IMR-90 (cell line): ENCODE measurements at regions not wholly inside any gene's neighbourhood (a gene's known extent, or its start where the extent isn't known, plus 50 kb on each side); places are given as distances from the start of the nearest gene placed in this dataset.

Experiments
- ATAC-seq: fragments of 200-7000 bp; cut with Tn5 transposase; 2 replicates; pipeline ENCODE4 v1.9.1; 2020; ENCODE audit warnings: low read depth, mild to moderate bottlenecking, moderate library complexity
- BruUV-seq: library from RNA; stranded (reverse); fragments of 400-500 nt; replicated peaks from 2 replicates; lab custom pipeline; 2021; lab: Mats Ljungman, UMichigan
- CTCF ChIA-PET: fragments of 300-600 bp; formaldehyde crosslinking; extraction: SDS; loops from one replicate; lab custom pipeline; 2021; ENCODE audit warnings: antibody characterized with exemption; lab: Yijun Ruan, JAX
- POLR2A ChIA-PET: fragments of 300-600 bp; sonication (Branson Sonifier 250); formaldehyde crosslinking; loops from one replicate; lab custom pipeline; 2022; ENCODE audit warnings: antibody characterized with exemption; ENCODE audit not compliant: unreplicated experiment; lab: Charles Lee
- DNase-seq: peaks from one replicate; pipeline ENCODE4 v3.0.0; 2013
- H2AFZ ChIP-seq: replicated peaks from 2 replicates; pipeline ENCODE3; 2013; ENCODE audit warnings: low read length, mild to moderate bottlenecking; ENCODE audit not compliant: poor library complexity
- H2AK5ac ChIP-seq: 2 replicates; pipeline ENCODE4 v1.6.1; 2013; ENCODE audit warnings: low read depth, low read length, inconsistent platforms
- H2AK9ac ChIP-seq: replicated peaks from 2 replicates; pipeline ENCODE3; 2013; ENCODE audit warnings: mild to moderate bottlenecking, low read depth, low read length, moderate library complexity; ENCODE audit not compliant: poor library complexity
- H2BK120ac ChIP-seq: 2 replicates; pipeline ENCODE4 v1.6.1; 2013; ENCODE audit warnings: low read depth, low read length, inconsistent platforms
- H2BK15ac ChIP-seq: 3 replicates; pipeline ENCODE4 v1.6.1; 2013; ENCODE audit warnings: low read depth, low read length, inconsistent platforms
- H2BK20ac ChIP-seq: 2 replicates; pipeline ENCODE4 v1.6.1; 2013; ENCODE audit warnings: low read depth, mild to moderate bottlenecking, inconsistent platforms, low read length, moderate library complexity
- H2BK5ac ChIP-seq: 2 replicates; pipeline ENCODE4 v1.6.1; 2013; ENCODE audit warnings: mild to moderate bottlenecking, low read depth, low read length, inconsistent platforms; ENCODE audit not compliant: poor library complexity, severe bottlenecking
- H3K14ac ChIP-seq: replicated peaks from 2 replicates; pipeline ENCODE4 v1.6.1; 2013; ENCODE audit warnings: low read depth, low read length, inconsistent platforms
- H3K18ac ChIP-seq: 2 replicates; pipeline ENCODE4 v1.6.1; 2013; ENCODE audit warnings: low read depth, low read length, control low read depth
- H3K23ac ChIP-seq: 2 replicates; pipeline ENCODE4 v1.6.1; 2013; ENCODE audit warnings: low read depth, low read length, inconsistent platforms
- H3K27ac ChIP-seq: 2 replicates; pipeline ENCODE4 v1.5.1; 2013; ENCODE audit warnings: mild to moderate bottlenecking, control low read depth, low read length; ENCODE audit not compliant: insufficient read depth
- H3K27me3 ChIP-seq: 2 replicates; pipeline ENCODE4 v1.6.1; 2013; ENCODE audit warnings: low read length; ENCODE audit not compliant: control insufficient read depth, insufficient read depth
- H3K36me3 ChIP-seq: 2 replicates; pipeline ENCODE4 v1.6.1; 2013; ENCODE audit warnings: low read length, mixed read lengths; ENCODE audit not compliant: control insufficient read depth, insufficient read depth
- H3K4ac ChIP-seq: 2 replicates; pipeline ENCODE4 v1.6.1; 2013; ENCODE audit warnings: low read depth, low read length, inconsistent platforms
- H3K4me1 ChIP-seq: 2 replicates; pipeline ENCODE4 v1.6.1; 2013; ENCODE audit warnings: low read length, mixed read lengths; ENCODE audit not compliant: control insufficient read depth, insufficient read depth
- H3K4me2 ChIP-seq: 2 replicates; pipeline ENCODE4 v1.6.1; 2013; ENCODE audit warnings: low read depth, mild to moderate bottlenecking, control low read depth, low read length, moderate library complexity
- H3K4me3 ChIP-seq: 2 replicates; pipeline ENCODE4 v1.5.1; 2013; ENCODE audit warnings: low read depth, mild to moderate bottlenecking, control low read depth, low read length, moderate library complexity; ENCODE audit not compliant: insufficient read depth
- H3K56ac ChIP-seq: 2 replicates; pipeline ENCODE4 v1.6.1; 2013; ENCODE audit warnings: low read length, inconsistent platforms; ENCODE audit not compliant: insufficient read depth; ENCODE audit errors: extremely low read depth
- H3K79me1 ChIP-seq, 2 experiments: 2 replicates each; pipeline ENCODE4 v1.6.1; 2013; ENCODE audit warnings: low read length in 2 of 2, inconsistent platforms in 1 of 2, low read depth in 1 of 2
- H3K9ac ChIP-seq: 2 replicates; pipeline ENCODE4 v1.6.1; 2013; ENCODE audit warnings: low read depth, low read length, control low read depth
- H3K9me1 ChIP-seq: 2 replicates; pipeline ENCODE4 v1.6.1; 2013; ENCODE audit warnings: low read length, inconsistent platforms; ENCODE audit not compliant: insufficient read depth
- H3K9me3 ChIP-seq: 2 replicates; pipeline ENCODE4 v1.6.1; 2013; ENCODE audit warnings: low read length; ENCODE audit not compliant: control insufficient read depth, insufficient read depth
- H4K20me1 ChIP-seq: 2 replicates; pipeline ENCODE4 v1.6.1; 2013; ENCODE audit warnings: low read length, inconsistent platforms; ENCODE audit not compliant: insufficient read depth
- H4K5ac ChIP-seq: 2 replicates; pipeline ENCODE4 v1.6.1; 2013; ENCODE audit warnings: mild to moderate bottlenecking, low read depth, low read length, control low read depth
- H4K8ac ChIP-seq, 2 experiments: 2 replicates each; pipeline ENCODE4 v1.6.1; 2013; ENCODE audit warnings: low read depth in 2 of 2, low read length in 2 of 2, control low read depth in 1 of 2, inconsistent platforms in 1 of 2
- H4K91ac ChIP-seq: 2 replicates; pipeline ENCODE4 v1.6.1; 2013; ENCODE audit warnings: low read depth, low read length, inconsistent platforms; ENCODE audit not compliant: insufficient read depth
- BHLHE40 ChIP-seq: fragments of 150-350 bp; IDR thresholded peaks from 2 replicates; pipeline ENCODE4 v1.6.1; 2016; ENCODE audit warnings: mild to moderate bottlenecking, low read depth, low read length
- CEBPB ChIP-seq: IDR thresholded peaks from 2 replicates; pipeline ENCODE4 v1.6.1; 2012; ENCODE audit warnings: low read depth, low read length, improper control_type of control experiment
- CHD1 ChIP-seq: IDR thresholded peaks from 2 replicates; pipeline ENCODE4 v1.6.1; 2012; ENCODE audit warnings: low read depth, low read length, improper control_type of control experiment
- FOS ChIP-seq: fragments of 150-350 bp; IDR thresholded peaks from 2 replicates; pipeline ENCODE4 v1.6.1; 2016; ENCODE audit warnings: low read depth, low read length
- MAFK ChIP-seq: IDR thresholded peaks from 2 replicates; pipeline ENCODE4 v1.6.1; 2012; ENCODE audit warnings: low read depth, low read length, improper control_type of control experiment
- MAZ ChIP-seq: IDR thresholded peaks from 2 replicates; pipeline ENCODE4 v1.6.1; 2012; ENCODE audit warnings: low read depth, mild to moderate bottlenecking, low read length, improper control_type of control experiment, moderate library complexity, borderline replicate concordance
- MXI1 ChIP-seq: IDR thresholded peaks from 2 replicates; pipeline ENCODE4 v1.6.1; 2012; ENCODE audit warnings: low read depth, mild to moderate bottlenecking, low read length, moderate library complexity, borderline replicate concordance
- NFE2L2 ChIP-seq: fragments of 150-350 bp; IDR thresholded peaks from 2 replicates; pipeline ENCODE4 v1.6.1; 2016; ENCODE audit warnings: low read depth, mild to moderate bottlenecking, low read length
- POLR2A ChIP-seq: IDR thresholded peaks from 2 replicates; pipeline ENCODE4 v1.6.1; 2012; ENCODE audit warnings: mild to moderate bottlenecking, low read depth, low read length
- RAD21 ChIP-seq: IDR thresholded peaks from 2 replicates; pipeline ENCODE4 v1.6.1; 2012; ENCODE audit warnings: low read length, improper control_type of control experiment
- RCOR1 ChIP-seq: IDR thresholded peaks from 2 replicates; pipeline ENCODE4 v1.6.1; 2012; ENCODE audit warnings: mild to moderate bottlenecking, low read length, improper control_type of control experiment; ENCODE audit not compliant: insufficient replicate concordance
- RFX5 ChIP-seq: IDR thresholded peaks from 2 replicates; pipeline ENCODE4 v1.8.0; 2012; ENCODE audit warnings: low read depth, mild to moderate bottlenecking, low read length, moderate library complexity
- SMC3 ChIP-seq: fragments of 150-350 bp; IDR thresholded peaks from 2 replicates; pipeline ENCODE4 v1.6.1; 2016; ENCODE audit warnings: low read depth, mild to moderate bottlenecking, antibody characterized with exemption, low read length, moderate library complexity
- WGBS, 2 experiments: methylation state at CpG; one replicate each; pipeline versions ENCODE4 v1.1.5 to v1.1.7; 2013; ENCODE audit warnings: missing lambda C conversion rate in 2 of 2; ENCODE audit not compliant: insufficient read length in 1 of 2; ENCODE audit errors: extremely low coverage in 2 of 2; 5-methylcytosine and 5-hydroxymethylcytosine counted together
- dilution Hi-C: fragments of 300-500 bp; cut with HindIII; formaldehyde crosslinking; loops from one replicate; pipeline ENCODE4 v1.14.3; 2018; ENCODE audit warnings: low sequenced_read_pairs; ENCODE audit not compliant: unreplicated experiment
- in situ Hi-C: fragments of 300-500 bp; cut with MboI; formaldehyde crosslinking; loops from 3 replicates; pipeline ENCODE4 v1.14.3; 2019; ENCODE audit warnings: low sequenced_read_pairs, inconsistent platforms, mixed read lengths
- intact Hi-C: fragments of 100-400 bp; cut with micrococcal nuclease; formaldehyde crosslinking; loops from 2 replicates; pipeline ENCODE4 v1.10.0; 2022
- TF ChIP-seq, protein P1 (sequence below): fragments of 150-350 bp; IDR thresholded peaks from 2 replicates; pipeline ENCODE4 v1.6.1; 2016; ENCODE audit warnings: low read depth, mild to moderate bottlenecking, low read length, moderate library complexity, borderline replicate concordance
- TF ChIP-seq, protein P2 (sequence below): fragments of 150-350 bp; IDR thresholded peaks from 2 replicates; pipeline ENCODE4 v1.6.1; 2017; ENCODE audit warnings: mild to moderate bottlenecking, antibody characterized with exemption, low read length, low read depth

DNA sequence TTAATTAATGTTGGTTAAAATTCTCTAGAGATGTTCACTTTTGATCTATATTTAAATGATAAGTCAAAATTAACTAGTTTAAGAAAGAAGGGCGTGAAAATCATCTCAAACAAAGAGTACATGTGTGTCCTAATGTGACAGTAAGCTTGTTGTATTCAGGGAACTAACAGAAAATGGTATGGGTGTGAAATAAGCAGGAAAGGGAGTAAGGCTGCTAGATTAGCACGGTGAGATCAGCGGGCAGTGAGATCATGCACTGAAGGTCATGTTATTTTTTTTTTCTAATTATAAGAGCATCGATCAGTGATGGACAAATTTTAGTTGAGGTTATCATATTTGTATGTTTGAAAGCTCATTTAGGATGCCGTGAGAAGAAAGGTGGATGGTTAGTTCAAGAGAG lies 430.8 kb downstream of the DIPK2A start:
- H3K4me3 ChIP-seq = no peak overlapping the region
- dilution Hi-C loops = no loop called here
- no peak overlapping the region for H2AK9ac ChIP-seq
- no peak overlapping the region for H2BK20ac ChIP-seq
- no peak for DNase-seq
- H3K4me1 ChIP-seq = no peaks in the 10 kb centered on the region
- no peak overlapping the region for H3K9ac ChIP-seq
- 79% methylated on average over 4 of the region's 5 CpGs; no CpG with 5 or more reads in 1 of the 2 experiments for WGBS, 2 experiments
- no peak overlapping the region for H4K8ac ChIP-seq
- CTCF ChIA-PET = no interaction called here
- H4K5ac ChIP-seq = no peak overlapping the region
- no peak overlapping the region for H2AFZ ChIP-seq
- intact Hi-C loops = no loop called here
- no peak overlapping the region for H4K91ac ChIP-seq
- no peak for TF ChIP-seq CEBPB
- TF ChIP-seq, protein P1, sequence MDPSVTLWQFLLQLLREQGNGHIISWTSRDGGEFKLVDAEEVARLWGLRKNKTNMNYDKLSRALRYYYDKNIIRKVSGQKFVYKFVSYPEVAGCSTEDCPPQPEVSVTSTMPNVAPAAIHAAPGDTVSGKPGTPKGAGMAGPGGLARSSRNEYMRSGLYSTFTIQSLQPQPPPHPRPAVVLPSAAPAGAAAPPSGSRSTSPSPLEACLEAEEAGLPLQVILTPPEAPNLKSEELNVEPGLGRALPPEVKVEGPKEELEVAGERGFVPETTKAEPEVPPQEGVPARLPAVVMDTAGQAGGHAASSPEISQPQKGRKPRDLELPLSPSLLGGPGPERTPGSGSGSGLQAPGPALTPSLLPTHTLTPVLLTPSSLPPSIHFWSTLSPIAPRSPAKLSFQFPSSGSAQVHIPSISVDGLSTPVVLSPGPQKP = no peak
- TF ChIP-seq, protein P2, sequence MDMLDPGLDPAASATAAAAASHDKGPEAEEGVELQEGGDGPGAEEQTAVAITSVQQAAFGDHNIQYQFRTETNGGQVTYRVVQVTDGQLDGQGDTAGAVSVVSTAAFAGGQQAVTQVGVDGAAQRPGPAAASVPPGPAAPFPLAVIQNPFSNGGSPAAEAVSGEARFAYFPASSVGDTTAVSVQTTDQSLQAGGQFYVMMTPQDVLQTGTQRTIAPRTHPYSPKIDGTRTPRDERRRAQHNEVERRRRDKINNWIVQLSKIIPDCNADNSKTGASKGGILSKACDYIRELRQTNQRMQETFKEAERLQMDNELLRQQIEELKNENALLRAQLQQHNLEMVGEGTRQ = no peak
- TF ChIP-seq SMC3 = no peak
- TF ChIP-seq RFX5 = no peak
- no peak for TF ChIP-seq RAD21
- no peak for TF ChIP-seq NFE2L2
- no peak for TF ChIP-seq POLR2A
- TF ChIP-seq FOS = no peak
- no peak for TF ChIP-seq CHD1
- no peak for TF ChIP-seq MAFK
- TF ChIP-seq MAZ = no peak
- no peak for TF ChIP-seq BHLHE40
- no peak for TF ChIP-seq MXI1
- no peak for TF ChIP-seq RCOR1
- no peaks in the 10 kb centered on the region for H3K9me3 ChIP-seq
- no peak overlapping the region for H3K56ac ChIP-seq
- no peaks in the 10 kb centered on the region for H3K9me1 ChIP-seq
- H3K27me3 ChIP-seq = no peaks in the 10 kb centered on the region
- H3K4ac ChIP-seq = no peak overlapping the region
- no peak overlapping the region for H2BK15ac ChIP-seq
- no peak overlapping the region for H3K14ac ChIP-seq
- in situ Hi-C loops = no loop called here
- no peaks in the 10 kb centered on the region for H4K20me1 ChIP-seq
- no peak overlapping the region for H3K27ac ChIP-seq
- POLR2A ChIA-PET = no interaction called here
- no peak overlapping the region for H2BK5ac ChIP-seq
- H3K18ac ChIP-seq = no peak overlapping the region
- no peak overlapping the region for H2BK120ac ChIP-seq
- H3K23ac ChIP-seq = no peak overlapping the region
- no peak overlapping the region for H2AK5ac ChIP-seq
- no peak for ATAC-seq
- no peak overlapping the region for H3K4me2 ChIP-seq
- BruUV-seq = no TSS peak
- no peaks in the 10 kb centered on the region for H3K36me3 ChIP-seq
- no peaks in the 10 kb centered on the region for H3K79me1 ChIP-seq
